ENCODE measurements at regions not wholly inside any gene's neighbourhood (a gene's known extent, or its start where the extent isn't known, plus 50 kb on each side); places are given as distances from the start of the nearest gene placed in this dataset.

GRCh38 chr18:61616111-61616610 lies 276.6 kb downstream of the RNF152 start:
- H3K9me2 ChIP-seq, result no peaks in the 10 kb centered on the region
- DNase-seq, result no peak
- CTCF ChIA-PET, result interaction anchor here (1.2 to 1.4 kb wide), 2 partner anchors 34 to 515 kb away, joined by 3 read pairs; no protein-coding TSS in a partner anchor

GRCh38 chr18:61612517-61612916 lies 279.3 kb downstream of the CDH20 start:
- Histone ChIP-seq H3F3A (replicated peaks; ENCODE audit: insufficient read depth) (peaks cover 18% of the 10 kb centered on the region), H3K9me2 (no peaks in the 10 kb centered on the region), H3K4me2 (no peak overlapping the region), H3K27ac (ENCODE audit: low read depth in 2 of 2, low read length in 1 of 2) (no peak overlapping the region), H3K9ac (no peak overlapping the region), H3K4me3 (ENCODE audit: low read depth in 2 of 2, low read length in 1 of 2) (no peak overlapping the region), H2AFZ (ENCODE audit: low read depth) (peak overlapping the region; percentile 71), H4K20me1 (ENCODE audit: insufficient read depth) (no peaks in the 10 kb centered on the region), H3K27me3 (ENCODE audit: insufficient read depth) (no peaks in the 10 kb centered on the region), H3K36me3 (replicated peaks in 1 of 2; ENCODE audit: control insufficient read depth in 1 of 2, insufficient read depth in 2 of 2, low read length in 1 of 2) (no peaks in the 10 kb centered on the region), H3K4me1 (ENCODE audit: control insufficient read depth in 1 of 2, insufficient read depth in 2 of 2, low read depth in 1 of 2, low read length in 1 of 2) (peaks cover 0 to 7% of the 10 kb centered on the region in 2 experiments; a peak in 2 of 4 replicates), H3K9me3 (no peaks in the 10 kb centered on the region), H3K79me2 (ENCODE audit: insufficient read depth) (peaks cover 5% of the 10 kb centered on the region; the same call in 1 of the 2 replicates)
- TF ChIP-seq CTCF (IDR thresholded peaks at IDR 0.05), result peak; percentile 38
- no peak for TF ChIP-seq GABPA (IDR thresholded peaks at IDR 0.05; ENCODE audit: low read depth)
- peak; percentile 23; the same call in 1 of the 2 replicates for TF ChIP-seq RAD21 (IDR thresholded peaks at IDR 0.05; ENCODE audit: low read length)
- TF ChIP-seq SIN3A (IDR thresholded peaks at IDR 0.05; ENCODE audit: borderline replicate concordance, low read depth, low read length), result no peak
- TF ChIP-seq MEF2A (IDR thresholded peaks at IDR 0.05; ENCODE audit: borderline replicate concordance, low read depth), result no peak
- no peak for TF ChIP-seq MXI1 (IDR thresholded peaks at IDR 0.05; ENCODE audit: low read depth, low read length)
- TF ChIP-seq GATA2 (CRISPR knock-in tag; IDR thresholded peaks at IDR 0.05), result no peak
- TF ChIP-seq FOXJ3 (CRISPR knock-in tag; IDR thresholded peaks at IDR 0.05), result no peak
- no peak for TF ChIP-seq FOXM1 (IDR thresholded peaks at IDR 0.05; ENCODE audit: low read depth)
- DNase-seq, result no peak
- ChIA-PET POLR2A (no interaction called here), CTCF (interaction anchor here (1.3 kb wide), 1 partner anchor 30 kb away, joined by 3 read pairs; no protein-coding TSS in a partner anchor)

More at GRCh38 chr18:61616111-61616610, 276.6 kb downstream of the RNF152 start:
- H3F3A ChIP-seq (replicated peaks; ENCODE audit: insufficient read depth), result no peaks in the 10 kb centered on the region
- H3K36me3 ChIP-seq (replicated peaks in 1 of 2; ENCODE audit: control insufficient read depth in 1 of 2, insufficient read depth in 2 of 2, low read length in 1 of 2), result no peaks in the 10 kb centered on the region
- H4K20me1 ChIP-seq (ENCODE audit: insufficient read depth), result no peaks in the 10 kb centered on the region
- H3K27ac ChIP-seq (ENCODE audit: low read depth in 2 of 2, low read length in 1 of 2), result no peak overlapping the region
- no peaks in the 10 kb centered on the region for H3K27me3 ChIP-seq (ENCODE audit: insufficient read depth)
- H3K4me3 ChIP-seq (ENCODE audit: low read depth in 2 of 2, low read length in 1 of 2), result no peak overlapping the region
- no peak overlapping the region for H3K9ac ChIP-seq
- no peak overlapping the region; the same call in 1 of the 2 replicates for H2AFZ ChIP-seq (ENCODE audit: low read depth)
- H3K4me1 ChIP-seq (ENCODE audit: control insufficient read depth in 1 of 2, insufficient read depth in 2 of 2, low read depth in 1 of 2, low read length in 1 of 2), result no peaks in the 10 kb centered on the region
- 92% methylated on average over 4 of the region's 4 CpGs for WGBS (ENCODE audit: low lambda C conversion rate)
- H3K4me2 ChIP-seq, result no peak overlapping the region
- peaks cover 5% of the 10 kb centered on the region; the same call in 1 of the 2 replicates for H3K79me2 ChIP-seq (ENCODE audit: insufficient read depth)
- no peak for TF ChIP-seq YY1 (IDR thresholded peaks at IDR 0.05; ENCODE audit: low read depth)
- TF ChIP-seq MAX (IDR thresholded peaks at IDR 0.05; ENCODE audit: low read depth), result no peak
- TF ChIP-seq FOXJ3 (CRISPR knock-in tag; IDR thresholded peaks at IDR 0.05), result no peak
- TF ChIP-seq PBX3 (IDR thresholded peaks at IDR 0.05), result no peak
- TF ChIP-seq TAF1 (IDR thresholded peaks at IDR 0.05; ENCODE audit: borderline replicate concordance, low read depth, low read length), result no peak
- no peak for TF ChIP-seq EP300 (IDR thresholded peaks at IDR 0.05; ENCODE audit: borderline replicate concordance in 1 of 2, low read depth in 1 of 2, low read length in 1 of 2)
- no peak for TF ChIP-seq MEF2A (IDR thresholded peaks at IDR 0.05; ENCODE audit: borderline replicate concordance, low read depth)
- TF ChIP-seq NRF1 (IDR thresholded peaks at IDR 0.05; ENCODE audit: low read depth, low read length), result no peak
- no peak for TF ChIP-seq MXI1 (IDR thresholded peaks at IDR 0.05; ENCODE audit: low read depth, low read length)
- TF ChIP-seq FOXM1 (IDR thresholded peaks at IDR 0.05; ENCODE audit: low read depth), result no peak
- no peak for TF ChIP-seq RXRA (IDR thresholded peaks at IDR 0.05; ENCODE audit: borderline replicate concordance, low read depth)
- TF ChIP-seq EZH2phosphoT487 (IDR thresholded peaks at IDR 0.05; ENCODE audit: borderline replicate concordance, low read depth), result no peak
- TF ChIP-seq USF2 (IDR thresholded peaks at IDR 0.05; ENCODE audit: borderline replicate concordance, low read depth, low read length), result no peak
- no peak for TF ChIP-seq JUND (IDR thresholded peaks at IDR 0.05)
- TF ChIP-seq GABPA (IDR thresholded peaks at IDR 0.05; ENCODE audit: low read depth), result no peak
- TF ChIP-seq GATA2 (CRISPR knock-in tag; IDR thresholded peaks at IDR 0.05), result no peak
- no peak for TF ChIP-seq TEAD4 (IDR thresholded peaks at IDR 0.05; ENCODE audit: borderline replicate concordance, insufficient read depth)
- no peaks in the 10 kb centered on the region for H3K9me3 ChIP-seq
- POLR2A ChIA-PET, result no interaction called here

All from SK-N-SH (cell line).